ENCODE measurements at regions not wholly inside any gene's neighbourhood (a gene's known extent, or its start where the extent isn't known, plus 50 kb on each side); places are given as distances from the start of the nearest gene placed in this dataset.
A peak's percentile ranks its signal among the peaks of the same experiment; 100 is the strongest.
"Not testable (repeated sequence)": the region's sequence is repeated elsewhere in the genome, so short reads cannot be mapped to it uniquely, and the experiment has no call there.

DNA sequence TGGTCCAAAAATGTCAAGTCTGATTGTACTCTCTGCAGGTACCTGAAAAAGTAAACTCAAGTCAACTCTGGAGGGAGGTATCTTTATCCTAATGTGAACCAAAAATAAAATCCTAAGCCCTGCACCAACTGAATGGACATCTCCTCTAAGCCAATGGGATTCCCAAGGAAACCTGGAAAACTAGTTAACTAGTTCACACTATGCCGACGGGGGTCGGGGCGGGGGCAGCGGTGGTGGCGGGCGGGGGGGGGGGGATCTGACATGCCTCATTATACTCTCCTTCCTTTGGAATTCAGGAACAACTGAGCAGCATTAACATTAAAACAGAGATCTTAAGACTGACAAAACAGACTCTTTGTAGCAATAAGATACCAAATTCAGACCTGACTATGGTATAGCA is 452.6 kb upstream of the CAMK1G start:
- DNase-seq (ENCODE audit: low read depth): no peak
- no peak overlapping the region for H3K4me3 ChIP-seq (ENCODE audit: low read depth, low read length)

DNA sequence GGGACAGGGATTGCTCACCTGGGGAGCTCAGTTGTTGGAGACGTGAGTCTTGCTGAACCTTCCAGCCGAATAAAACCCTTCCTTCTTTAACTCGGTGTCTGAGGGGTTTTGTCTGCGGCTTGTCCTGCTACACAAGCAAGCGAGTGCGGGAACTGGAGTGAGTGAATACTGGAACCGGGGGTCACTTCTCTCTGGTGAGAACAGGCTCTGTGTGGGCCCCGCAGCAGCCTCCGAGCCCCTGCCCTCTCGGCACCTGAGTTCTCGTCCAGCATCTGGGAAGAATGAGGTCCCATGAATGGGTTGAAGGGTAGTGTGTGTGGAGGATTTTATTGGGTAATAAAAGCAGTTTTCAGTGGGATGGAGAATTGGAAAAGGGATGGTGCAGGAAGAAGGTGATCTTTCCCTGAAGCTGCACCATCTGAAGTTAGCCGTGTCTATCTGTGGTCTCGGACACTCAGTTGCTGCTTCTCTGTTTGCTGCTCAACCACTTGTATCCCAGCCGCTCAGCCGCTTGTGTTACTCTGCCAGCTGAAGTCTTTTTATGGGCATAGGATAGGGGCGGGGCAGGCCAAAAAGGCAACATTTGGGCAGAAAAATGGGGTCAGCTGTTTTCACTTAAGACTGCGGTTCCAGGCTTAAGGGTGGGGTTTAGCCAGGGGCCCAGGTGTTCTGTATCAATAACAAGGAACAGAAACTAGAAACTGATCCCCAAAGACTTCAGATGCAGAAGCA is 450.6 kb upstream of the CAMK1G start:
- no peak for DNase-seq (ENCODE audit: low read depth)
- H3K4me3 ChIP-seq (ENCODE audit: low read depth, low read length): no peak overlapping the region

DNA sequence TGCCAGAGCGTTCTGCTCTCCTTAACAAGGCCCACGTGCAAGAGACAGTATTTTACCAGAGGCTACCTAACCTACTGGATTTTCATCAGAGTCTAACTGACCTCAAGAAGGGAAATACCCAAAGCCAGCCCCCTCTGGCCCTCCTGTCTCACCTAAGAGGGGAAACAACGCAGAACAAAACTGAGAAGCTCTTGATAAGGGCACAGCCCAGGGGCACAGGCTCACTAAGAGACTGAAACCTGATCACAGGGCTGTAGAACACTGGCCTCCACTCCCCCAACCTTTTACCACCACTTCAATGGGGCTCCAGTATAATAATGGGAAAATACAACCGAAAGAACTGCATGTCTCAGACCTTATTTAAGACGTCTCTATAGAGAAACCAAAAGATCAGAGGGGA is 449.5 kb upstream of the CAMK1G start:
- no peak for DNase-seq (ENCODE audit: low read depth)
- H3K4me3 ChIP-seq (ENCODE audit: low read depth, low read length): no peak overlapping the region

DNA sequence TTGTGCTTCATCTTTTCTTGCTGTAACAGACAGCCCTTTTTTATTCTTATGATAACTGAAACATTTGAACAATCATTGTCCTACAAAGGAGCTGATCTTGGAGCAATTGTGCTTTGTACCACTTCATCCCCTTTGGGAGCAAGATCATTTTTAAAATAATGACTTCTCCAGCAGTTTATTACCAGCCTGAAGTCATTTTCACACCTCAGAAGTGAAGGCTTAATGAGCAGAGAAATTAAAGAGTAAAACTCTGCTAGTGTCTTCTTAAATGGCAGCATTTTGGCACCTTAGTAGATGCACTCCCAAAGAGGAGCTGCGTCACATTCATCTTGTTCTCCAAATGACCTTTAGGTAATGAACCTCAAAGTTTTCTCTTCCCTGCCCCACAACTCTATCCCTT is 439.6 kb upstream of the CAMK1G start:
- H3K4me3 ChIP-seq (ENCODE audit: low read depth, low read length): no peak overlapping the region
- no peak for DNase-seq (ENCODE audit: low read depth)

DNA sequence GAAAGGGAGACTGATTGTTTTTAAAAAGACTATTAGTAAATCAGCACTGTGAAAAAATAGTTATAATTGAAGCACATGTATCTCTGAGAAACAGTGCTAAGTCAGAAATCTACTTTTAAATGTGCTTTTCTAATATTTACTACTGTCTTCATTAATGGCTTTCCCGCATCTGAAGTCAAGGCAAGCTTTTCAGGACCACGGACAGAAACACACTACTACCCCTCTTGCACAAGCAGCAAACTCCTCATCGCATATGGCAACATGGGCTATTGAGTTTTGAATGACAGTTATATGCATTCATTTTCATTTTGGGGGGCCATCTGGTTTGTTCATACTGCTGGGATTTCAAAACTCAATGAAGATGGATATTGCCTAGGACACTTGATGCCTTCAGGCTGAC is 433.4 kb upstream of the CAMK1G start:
- H3K4me3 ChIP-seq (ENCODE audit: low read depth, low read length): no peak overlapping the region
- DNase-seq (ENCODE audit: low read depth): no peak

DNA sequence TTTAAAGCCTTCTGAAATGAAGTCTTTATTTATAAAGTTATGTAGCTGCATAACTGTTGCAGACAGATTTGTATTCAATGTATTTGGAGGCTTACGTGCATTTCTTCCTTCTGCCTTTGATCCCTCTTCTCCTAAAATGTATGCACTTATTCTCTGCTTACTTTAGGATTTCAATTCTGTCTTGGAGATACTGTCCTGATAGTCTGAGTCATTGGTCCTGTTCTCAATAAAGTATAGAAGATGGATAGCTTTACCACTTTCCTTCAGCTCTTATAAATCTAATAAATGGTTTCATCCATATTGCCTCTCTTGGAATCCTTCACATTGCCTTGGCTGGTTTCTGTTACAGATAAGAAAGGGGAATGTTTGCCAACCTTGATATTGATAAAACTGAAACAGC is 430.1 kb upstream of the CAMK1G start:
- H3K4me3 ChIP-seq (ENCODE audit: low read depth, low read length): no peak overlapping the region
- no peak for DNase-seq (ENCODE audit: low read depth)

DNA sequence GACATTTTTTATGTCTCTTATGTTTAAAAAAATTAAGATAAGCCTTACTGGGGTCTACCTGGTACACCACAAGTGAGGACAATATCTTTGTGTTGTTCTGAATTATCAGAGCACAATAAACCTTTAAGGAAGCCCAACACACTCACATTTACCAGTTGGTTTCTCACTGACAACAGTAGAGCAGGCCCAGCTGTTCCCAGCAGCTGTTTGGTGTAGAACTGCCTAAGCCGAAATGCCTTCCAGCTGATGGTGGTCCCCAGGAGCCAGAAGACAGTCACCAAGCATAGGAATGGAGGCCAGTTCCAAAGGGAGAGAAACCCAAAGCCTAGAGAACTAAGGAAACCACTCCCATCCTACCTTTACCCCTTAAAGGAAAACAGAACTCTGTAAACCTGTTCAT is 428.6 kb upstream of the CAMK1G start:
- DNase-seq (ENCODE audit: low read depth): peak; percentile 29
- H3K4me3 ChIP-seq (ENCODE audit: low read depth, low read length): no peak overlapping the region

DNA sequence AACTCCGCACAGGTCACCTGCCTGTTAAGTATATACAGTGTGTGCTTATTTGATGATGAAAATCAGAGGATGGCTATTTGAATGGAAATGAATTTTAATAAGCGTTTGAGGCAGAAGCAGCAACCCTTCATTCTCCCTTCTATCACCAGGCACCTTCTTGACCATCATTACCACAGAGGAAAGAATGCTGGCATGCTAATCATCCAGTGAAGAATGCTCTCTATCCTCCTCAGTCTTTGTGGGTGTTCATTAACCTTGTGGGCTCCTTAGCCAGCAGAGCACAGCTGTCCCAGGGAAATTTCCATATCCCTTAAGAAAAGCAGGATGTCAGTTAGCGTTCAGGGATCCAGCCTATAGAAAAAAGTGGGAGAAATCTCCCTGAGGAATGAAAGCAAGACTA is 428.0 kb upstream of the CAMK1G start:
- no peak overlapping the region for H3K4me3 ChIP-seq (ENCODE audit: low read depth, low read length)

DNA sequence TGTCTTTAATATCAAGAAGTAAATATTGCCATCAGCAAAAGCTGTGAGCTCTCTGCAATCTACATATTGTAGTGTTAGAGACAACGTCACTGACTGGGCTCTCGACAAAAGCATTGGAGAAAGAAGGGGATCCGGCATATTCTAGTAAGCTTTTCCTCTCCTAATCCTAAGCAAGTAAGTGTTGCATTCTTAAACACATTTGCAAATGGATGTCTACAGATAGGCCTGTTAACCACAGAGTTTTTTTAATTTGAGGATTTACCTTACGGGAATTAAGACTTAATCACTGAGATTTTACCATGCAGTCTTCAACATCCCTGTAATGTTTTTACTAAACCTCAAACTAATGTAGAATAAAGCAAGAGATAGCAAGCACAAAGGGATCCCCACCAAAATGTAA is 426.5 kb upstream of the CAMK1G start:
- no peak for DNase-seq (ENCODE audit: low read depth)
- H3K4me3 ChIP-seq (ENCODE audit: low read depth, low read length): no peak overlapping the region

More for the DNA sequence above, 428.0 kb upstream of the CAMK1G start:
- DNase-seq (ENCODE audit: low read depth): no peak

DNA sequence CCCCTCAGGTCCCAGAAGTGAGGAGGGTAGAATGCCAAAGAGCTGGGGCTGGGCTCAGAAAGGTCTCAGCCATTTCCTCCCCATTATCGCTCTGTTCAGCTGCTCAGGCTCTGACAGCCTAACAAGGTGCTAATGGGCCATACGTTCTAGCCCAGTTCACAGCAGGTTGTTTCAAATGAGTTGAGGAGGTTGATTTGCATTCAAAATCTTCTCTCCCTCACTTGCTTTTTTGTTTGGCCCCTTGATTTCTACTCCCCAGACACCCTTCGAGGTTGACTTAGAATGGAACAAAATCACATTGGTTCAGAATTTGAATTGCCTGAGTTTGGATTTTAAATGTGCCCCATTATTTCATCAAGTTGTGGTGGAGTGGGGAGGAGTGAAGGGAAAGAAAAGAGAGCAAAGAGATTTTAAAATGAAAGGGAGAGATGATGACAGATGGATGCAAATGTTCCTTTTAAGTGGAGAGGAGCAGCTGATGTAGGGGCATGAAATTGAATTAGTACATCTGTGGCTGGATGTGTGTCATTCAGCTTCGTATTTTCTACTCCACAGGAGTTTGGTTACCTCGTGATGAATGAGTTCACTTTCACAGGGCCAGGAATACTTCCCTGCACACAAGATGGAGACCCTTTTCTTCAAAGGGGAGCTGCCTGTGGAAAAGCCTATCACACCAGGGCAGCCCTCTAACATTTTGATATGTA is 425.8 kb upstream of the CAMK1G start:
- no peak for DNase-seq (ENCODE audit: low read depth)
- no peak overlapping the region for H3K4me3 ChIP-seq (ENCODE audit: low read depth, low read length)

DNA sequence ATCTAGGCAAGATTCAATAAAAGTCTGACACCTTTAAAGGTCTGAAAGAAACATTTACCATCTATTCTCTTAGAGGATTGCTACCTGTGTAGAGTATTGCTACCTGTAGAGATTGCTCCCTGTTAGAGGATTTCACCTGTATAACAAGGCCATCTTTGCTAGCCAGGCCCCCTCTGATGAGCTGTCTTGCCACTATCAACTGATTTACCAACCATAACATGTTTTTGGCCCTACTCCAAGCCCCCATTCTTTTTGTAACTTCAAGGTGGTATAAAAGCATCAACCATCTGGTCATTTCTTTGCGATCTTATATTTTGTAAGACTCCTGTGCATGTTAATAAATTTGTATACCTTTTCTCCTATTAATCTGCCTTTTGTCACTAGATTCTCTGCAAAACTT is 424.7 kb upstream of the CAMK1G start:
- DNase-seq (ENCODE audit: low read depth): no peak
- H3K4me3 ChIP-seq (ENCODE audit: low read depth, low read length): no peak overlapping the region

DNA sequence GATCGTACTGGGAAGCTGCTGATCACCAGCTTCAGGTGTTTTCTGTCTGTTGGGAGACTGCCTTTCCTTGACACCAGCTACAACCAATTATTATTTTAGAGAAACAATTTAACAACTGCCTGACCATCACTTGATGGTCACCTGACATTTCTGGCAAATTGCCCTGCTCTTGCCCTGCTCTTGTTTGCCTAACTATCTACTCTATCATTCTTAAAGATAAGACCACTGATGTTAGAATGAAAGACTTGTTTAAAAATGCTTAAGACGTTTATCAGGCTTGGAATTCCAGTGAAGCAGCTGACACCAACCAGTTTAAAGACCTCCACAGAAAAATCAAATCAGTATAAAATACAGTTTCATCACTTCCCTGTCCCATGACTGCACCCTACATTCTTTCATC is 423.3 kb upstream of the CAMK1G start:
- H3K4me3 ChIP-seq (ENCODE audit: low read depth, low read length): no peak overlapping the region
- no peak for DNase-seq (ENCODE audit: low read depth)

DNA sequence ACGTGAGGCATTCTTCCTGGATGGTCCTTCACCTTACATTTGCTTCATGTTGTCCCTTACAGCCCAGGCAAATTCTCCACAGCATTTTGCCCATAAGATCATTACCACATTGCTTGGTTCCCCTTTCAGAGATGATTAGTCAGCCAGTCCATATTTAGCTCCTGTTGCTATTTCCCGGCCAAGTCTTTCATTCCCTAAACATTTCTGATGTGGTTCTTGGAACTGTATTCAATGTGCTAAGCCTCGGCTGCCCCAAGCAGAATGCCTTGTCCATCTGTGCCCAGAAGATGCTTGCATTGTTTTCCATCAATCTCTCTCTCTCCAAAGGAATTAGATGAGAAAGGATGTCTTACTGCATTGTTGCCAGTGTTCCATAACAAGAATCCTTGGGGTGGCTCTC is 420.9 kb upstream of the CAMK1G start:
- no peak overlapping the region for H3K4me3 ChIP-seq (ENCODE audit: low read depth, low read length)
- DNase-seq (ENCODE audit: low read depth): no peak

DNA sequence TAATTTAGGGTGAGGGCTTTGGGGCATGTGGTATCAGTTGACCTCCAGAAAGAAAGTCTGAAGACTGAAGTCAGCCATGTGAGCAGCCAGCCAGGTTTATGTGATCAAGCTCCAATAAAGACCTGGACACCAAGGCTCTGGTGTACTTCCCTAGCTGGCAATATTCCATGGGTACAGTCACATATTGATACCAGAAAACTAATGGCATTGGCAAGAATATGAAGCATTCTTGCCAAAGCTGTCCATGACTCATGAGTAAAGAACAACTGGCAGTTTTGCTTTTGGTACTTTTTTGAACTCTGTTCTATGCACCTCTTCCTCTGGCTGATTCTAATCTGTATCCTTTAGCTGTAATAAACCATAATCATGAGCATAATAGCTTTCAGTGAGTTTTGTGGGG is 415.3 kb upstream of the CAMK1G start:
- H3K4me3 ChIP-seq (ENCODE audit: low read depth, low read length): no peak overlapping the region
- no peak for DNase-seq (ENCODE audit: low read depth)

DNA sequence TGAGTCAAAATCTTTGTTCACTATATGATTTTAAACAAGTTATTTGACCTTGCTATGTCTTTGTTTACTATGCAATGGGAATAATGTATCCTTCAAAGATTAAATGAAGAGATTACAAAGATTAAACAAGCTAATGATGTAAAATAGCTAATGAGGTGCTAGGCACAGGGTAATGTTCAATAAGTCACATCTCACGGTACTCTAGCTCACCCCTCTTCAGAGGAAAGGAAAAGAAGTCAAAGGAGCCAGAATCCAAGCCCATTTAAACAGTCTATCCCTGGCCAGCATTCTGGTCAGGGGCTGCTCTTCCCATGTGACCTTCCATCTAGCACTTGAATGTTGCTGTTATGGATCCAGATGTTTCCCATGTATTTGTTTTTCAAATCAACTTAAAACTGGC is 412.4 kb upstream of the CAMK1G start:
- H3K4me3 ChIP-seq (ENCODE audit: low read depth, low read length): no peak overlapping the region
- no peak for DNase-seq (ENCODE audit: low read depth)

DNA sequence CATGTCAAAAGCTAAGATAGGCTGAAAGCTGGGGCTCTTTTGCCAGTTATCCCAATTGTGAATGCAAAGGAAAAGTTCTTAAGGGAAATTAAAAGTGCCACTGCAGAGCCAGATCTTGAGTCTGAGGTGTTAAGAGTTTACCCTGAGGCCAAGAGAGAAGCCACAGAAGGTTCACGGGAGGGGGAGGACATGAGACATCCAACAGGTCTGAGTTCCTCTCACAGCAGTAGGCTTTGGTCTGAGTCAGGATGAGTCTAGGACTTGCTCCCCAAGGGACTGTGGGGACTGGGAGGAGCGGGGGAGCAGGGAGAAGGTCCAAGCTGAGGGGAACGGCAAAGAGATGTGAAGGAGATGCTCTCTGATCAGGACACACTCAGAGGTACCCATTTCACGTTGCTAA is 411.2 kb upstream of the CAMK1G start:
- no peak overlapping the region for H3K4me3 ChIP-seq (ENCODE audit: low read depth, low read length)
- no peak for DNase-seq (ENCODE audit: low read depth)

DNA sequence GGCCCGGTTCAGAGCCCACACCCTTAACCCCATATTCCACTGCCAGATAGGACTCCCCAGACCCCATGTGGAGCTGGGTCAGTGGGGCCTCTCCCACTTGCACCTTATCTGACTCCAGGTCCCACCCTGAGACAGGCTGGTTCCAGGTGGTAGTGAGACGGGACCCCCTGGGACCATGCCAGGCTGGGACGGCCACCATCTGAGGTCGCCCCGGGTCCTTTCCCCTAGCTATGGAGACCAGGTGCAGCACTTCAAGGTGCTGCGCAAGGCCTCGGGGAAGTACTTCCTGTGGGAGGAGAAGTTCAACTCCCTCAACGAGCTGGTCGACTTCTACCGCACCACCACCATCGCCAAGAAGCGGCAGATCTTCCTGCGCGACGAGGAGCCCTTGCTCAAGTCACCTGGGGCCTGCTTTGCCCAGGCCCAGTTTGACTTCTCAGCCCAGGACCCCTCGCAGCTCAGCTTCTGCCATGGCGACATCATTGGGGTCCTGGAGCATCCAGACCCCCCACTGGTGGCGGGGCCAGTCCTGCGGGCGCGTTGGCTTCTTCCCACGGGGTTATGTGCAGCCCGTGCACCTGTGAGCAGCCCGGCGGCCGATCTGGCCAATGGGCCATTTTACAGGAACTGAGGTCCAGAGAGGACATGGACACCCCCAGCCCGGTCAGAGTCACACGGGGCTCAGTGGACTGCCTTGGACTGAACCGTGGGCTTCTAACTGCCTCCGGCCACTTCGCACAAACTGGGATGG is 410.5 kb upstream of the CAMK1G start:
- DNase-seq (ENCODE audit: low read depth); H3K4me3 ChIP-seq (ENCODE audit: low read depth, low read length): not testable (repeated sequence)

DNA sequence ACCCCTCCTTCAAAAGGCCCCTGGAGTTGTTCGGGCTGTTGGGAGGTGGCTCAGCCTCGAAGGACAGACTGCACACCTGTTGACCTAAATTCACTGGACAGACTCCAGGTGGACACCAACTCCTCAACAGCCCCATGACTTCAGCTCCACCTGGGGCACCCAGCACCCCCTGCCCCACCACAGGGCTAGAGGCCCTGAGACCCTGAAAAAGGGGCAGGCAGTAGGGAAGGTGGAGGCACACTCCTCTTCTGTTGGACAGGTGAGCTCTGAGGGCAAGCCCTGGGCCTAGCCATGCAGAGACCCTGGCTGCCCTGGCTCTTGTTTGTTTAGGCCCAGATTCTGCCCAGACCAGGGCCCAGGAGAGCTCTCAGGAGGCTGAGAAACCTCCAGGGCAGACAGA is 409.7 kb upstream of the CAMK1G start:
- not testable (repeated sequence) for H3K4me3 ChIP-seq (ENCODE audit: low read depth, low read length); DNase-seq (ENCODE audit: low read depth)

DNA sequence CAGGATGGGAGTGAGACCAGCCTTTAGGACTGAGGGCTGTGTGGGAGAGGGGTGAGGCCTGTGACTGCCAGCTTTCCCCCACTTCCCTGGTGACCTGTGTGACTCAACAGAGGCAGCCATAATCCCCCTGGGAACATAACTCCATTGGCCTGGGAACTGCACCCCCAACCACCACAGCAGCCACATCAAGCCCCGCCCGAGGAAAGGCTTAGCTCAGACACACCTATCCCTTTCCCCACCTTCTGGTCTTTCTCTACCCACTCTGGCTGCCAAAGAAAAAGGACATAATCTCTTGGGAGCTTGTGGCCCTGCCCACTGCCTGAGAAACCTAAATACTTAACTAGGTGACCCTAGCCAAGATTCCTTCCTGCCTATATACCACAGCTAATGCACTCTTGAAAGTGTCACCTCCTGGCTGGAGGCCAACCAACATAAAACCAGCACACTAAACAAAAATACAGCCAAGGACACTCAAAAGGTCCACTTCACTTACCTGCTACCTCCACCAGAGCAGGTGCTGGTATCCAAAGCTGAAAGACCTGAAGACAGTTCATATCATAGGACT is 406.6 kb upstream of the CAMK1G start:
- H3K4me3 ChIP-seq (ENCODE audit: low read depth, low read length): no peak overlapping the region
- no peak for DNase-seq (ENCODE audit: low read depth)

DNA sequence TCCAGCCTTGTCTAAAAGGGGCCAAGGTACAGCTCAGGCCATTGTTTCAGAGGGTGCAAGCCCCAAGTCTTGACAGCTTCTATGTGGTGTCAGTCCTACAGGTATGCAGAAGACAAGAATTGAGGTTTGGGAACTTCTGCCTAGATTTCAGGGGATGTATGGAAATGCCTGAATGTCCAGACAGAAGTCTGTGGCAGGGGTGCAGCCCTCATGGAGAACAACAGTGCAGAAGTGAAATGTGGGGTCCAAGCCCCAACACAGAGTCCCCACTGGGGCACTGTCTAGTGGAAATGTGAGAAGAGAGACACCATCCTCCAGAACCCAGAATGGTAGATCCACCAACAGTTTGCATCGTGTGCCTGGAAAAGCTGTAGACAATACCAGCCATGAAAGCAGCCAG is 400.3 kb upstream of the CAMK1G start:
- H3K4me3 ChIP-seq (ENCODE audit: low read depth, low read length): no peak overlapping the region
- no peak for DNase-seq (ENCODE audit: low read depth)
